HG03280 (cell line): ENCODE measurements at regions not wholly inside any gene's neighbourhood (a gene's known extent, or its start where the extent isn't known, plus 50 kb on each side); places are given as distances from the start of the nearest gene placed in this dataset.

Experiments
- ATAC-seq: cut with Tn5 transposase; IDR thresholded peaks from one replicate; pipeline ENCODE4 v1.9.1; 2021; ENCODE audit warnings: mild to moderate bottlenecking, moderate library complexity; ENCODE audit not compliant: unreplicated experiment

- no peak for ATAC-seq
These were observed 65.3 kb upstream of the TLK1 start for GRCh38 chr2:171225989-171226388.

- no peak for ATAC-seq
These were observed 64.7 kb upstream of the TLK1 start for GRCh38 chr2:171225302-171225980.

GRCh38 chr2:171217330-171217729 is 56.6 kb upstream of the TLK1 start:
- no peak for ATAC-seq

- no peak for ATAC-seq
These were observed 55.9 kb upstream of the TLK1 start for GRCh38 chr2:171216631-171217030.

- ATAC-seq = no peak
These were observed 53.4 kb upstream of the TLK1 start for GRCh38 chr2:171214093-171214492.

GRCh38 chr2:171210864-171211431 is 50.3 kb upstream of the TLK1 start:
- peak; percentile 59 for ATAC-seq
